ACC112 (cell line): ENCODE measurements at regions not wholly inside any gene's neighbourhood (a gene's known extent, or its start where the extent isn't known, plus 50 kb on each side); places are given as distances from the start of the nearest gene placed in this dataset.

Experiments used
- H2AFZ ChIP-seq: fragments of 200-600 bp; sonication (generic); one replicate; pipeline ENCODE4 v1.6.0; 2017; ENCODE audit warnings: antibody characterized with exemption, low read length; ENCODE audit not compliant: unreplicated experiment
- H3K27ac ChIP-seq: fragments of 200-600 bp; sonication (generic); 2 replicates; pipeline ENCODE4 v1.5.1; 2014; ENCODE audit warnings: low read depth, mild to moderate bottlenecking, antibody characterized with exemption, low read length, moderate library complexity
- H3K27me3 ChIP-seq: fragments of 200-600 bp; sonication (generic); 2 replicates; pipeline ENCODE4 v1.6.1; 2014; ENCODE audit warnings: mild to moderate bottlenecking, antibody characterized with exemption, low read length, moderate library complexity, mixed read lengths; ENCODE audit not compliant: insufficient read depth
- H3K36me3 ChIP-seq: fragments of 200-600 bp; sonication (generic); 2 replicates; pipeline ENCODE4 v1.6.1; 2016; ENCODE audit warnings: mild to moderate bottlenecking, antibody characterized with exemption, low read length, moderate library complexity, mixed read lengths; ENCODE audit not compliant: insufficient read depth
- H3K4me1 ChIP-seq: fragments of 200-600 bp; sonication (generic); one replicate; pipeline ENCODE4 v1.6.1; 2016; ENCODE audit warnings: low read length, mixed read lengths; ENCODE audit not compliant: insufficient read depth, unreplicated experiment, control insufficient read depth
- H3K4me3 ChIP-seq: fragments of 200-600 bp; sonication (generic); 2 replicates; pipeline ENCODE4 v1.5.1; 2014; ENCODE audit warnings: mild to moderate bottlenecking, low read depth, low read length
- H3K79me2 ChIP-seq: fragments of 200-600 bp; sonication (generic); one replicate; pipeline ENCODE4 v1.6.0; 2016; ENCODE audit warnings: low read length; ENCODE audit not compliant: control insufficient read depth, unreplicated experiment, insufficient read depth

- H3K27me3 ChIP-seq: peaks cover 4% of the 10 kb centered on the region; the same call in 1 of the 2 replicates
- no peaks in the 10 kb centered on the region for H3K4me1 ChIP-seq
- no peak overlapping the region for H3K27ac ChIP-seq
- no peak overlapping the region for H3K4me3 ChIP-seq
- H3K79me2 ChIP-seq: no peaks in the 10 kb centered on the region
- H3K36me3 ChIP-seq: no peaks in the 10 kb centered on the region
- H2AFZ ChIP-seq: no peak overlapping the region
These were observed 103.8 kb upstream of the PLCB4 start for GRCh38 chr20:8964959-8965562.

GRCh38 chr20:8967641-8968245 is 101.1 kb upstream of the PLCB4 start:
- Histone ChIP-seq H3K4me3 (no peak overlapping the region), H3K36me3 (no peaks in the 10 kb centered on the region), H3K27ac (no peak overlapping the region), H3K4me1 (no peaks in the 10 kb centered on the region), H3K79me2 (no peaks in the 10 kb centered on the region), H3K27me3 (peaks cover 4% of the 10 kb centered on the region; the same call in 1 of the 2 replicates), H2AFZ (no peak overlapping the region)

- Histone ChIP-seq H3K27ac (no peak overlapping the region), H3K4me1 (no peaks in the 10 kb centered on the region), H2AFZ (no peak overlapping the region), H3K79me2 (no peaks in the 10 kb centered on the region), H3K4me3 (no peak overlapping the region), H3K27me3 (peaks cover 4% of the 10 kb centered on the region; the same call in 1 of the 2 replicates), H3K36me3 (no peaks in the 10 kb centered on the region)
These were observed 99.7 kb upstream of the PLCB4 start for GRCh38 chr20:8969146-8969583.

GRCh38 chr20:8971669-8972316 is 97.1 kb upstream of the PLCB4 start:
- no peaks in the 10 kb centered on the region for H3K4me1 ChIP-seq
- H3K36me3 ChIP-seq: no peaks in the 10 kb centered on the region
- H3K27me3 ChIP-seq: no peaks in the 10 kb centered on the region
- no peak overlapping the region for H2AFZ ChIP-seq
- no peak overlapping the region for H3K27ac ChIP-seq
- H3K4me3 ChIP-seq: no peak overlapping the region
- no peaks in the 10 kb centered on the region for H3K79me2 ChIP-seq

GRCh38 chr20:8972963-8973705 is 95.8 kb upstream of the PLCB4 start:
- H3K36me3 ChIP-seq: no peaks in the 10 kb centered on the region
- no peak overlapping the region for H2AFZ ChIP-seq
- no peak overlapping the region for H3K4me3 ChIP-seq
- no peaks in the 10 kb centered on the region for H3K79me2 ChIP-seq
- H3K27ac ChIP-seq: no peak overlapping the region
- no peaks in the 10 kb centered on the region for H3K4me1 ChIP-seq
- no peaks in the 10 kb centered on the region for H3K27me3 ChIP-seq

GRCh38 chr20:8974009-8974708 is 94.7 kb upstream of the PLCB4 start:
- Histone ChIP-seq H2AFZ (no peak overlapping the region), H3K4me1 (no peaks in the 10 kb centered on the region), H3K27ac (no peak overlapping the region), H3K4me3 (no peak overlapping the region), H3K79me2 (no peaks in the 10 kb centered on the region), H3K27me3 (no peaks in the 10 kb centered on the region), H3K36me3 (no peaks in the 10 kb centered on the region)

- H2AFZ ChIP-seq: no peak overlapping the region
- H3K36me3 ChIP-seq: no peaks in the 10 kb centered on the region
- H3K27me3 ChIP-seq: no peaks in the 10 kb centered on the region
- no peak overlapping the region for H3K4me3 ChIP-seq
- H3K27ac ChIP-seq: no peak overlapping the region
- H3K79me2 ChIP-seq: no peaks in the 10 kb centered on the region
- H3K4me1 ChIP-seq: no peaks in the 10 kb centered on the region
These were observed 87.4 kb upstream of the PLCB4 start for GRCh38 chr20:8981482-8981881.

- Histone ChIP-seq H3K4me1 (no peaks in the 10 kb centered on the region), H2AFZ (no peak overlapping the region), H3K27ac (no peak overlapping the region), H3K27me3 (no peaks in the 10 kb centered on the region), H3K79me2 (no peaks in the 10 kb centered on the region), H3K4me3 (no peak overlapping the region), H3K36me3 (no peaks in the 10 kb centered on the region)
These were observed 85.2 kb upstream of the PLCB4 start for GRCh38 chr20:8983478-8984345.

GRCh38 chr20:8986631-8987030 is 82.3 kb upstream of the PLCB4 start:
- no peaks in the 10 kb centered on the region for H3K4me1 ChIP-seq
- H3K27ac ChIP-seq: no peak overlapping the region
- no peak overlapping the region for H3K4me3 ChIP-seq
- H2AFZ ChIP-seq: no peak overlapping the region
- no peaks in the 10 kb centered on the region for H3K36me3 ChIP-seq
- no peaks in the 10 kb centered on the region for H3K27me3 ChIP-seq
- H3K79me2 ChIP-seq: no peaks in the 10 kb centered on the region
